ENCODE measurements at regions not wholly inside any gene's neighbourhood (a gene's known extent, or its start where the extent isn't known, plus 50 kb on each side); places are given as distances from the start of the nearest gene placed in this dataset.

DNA sequence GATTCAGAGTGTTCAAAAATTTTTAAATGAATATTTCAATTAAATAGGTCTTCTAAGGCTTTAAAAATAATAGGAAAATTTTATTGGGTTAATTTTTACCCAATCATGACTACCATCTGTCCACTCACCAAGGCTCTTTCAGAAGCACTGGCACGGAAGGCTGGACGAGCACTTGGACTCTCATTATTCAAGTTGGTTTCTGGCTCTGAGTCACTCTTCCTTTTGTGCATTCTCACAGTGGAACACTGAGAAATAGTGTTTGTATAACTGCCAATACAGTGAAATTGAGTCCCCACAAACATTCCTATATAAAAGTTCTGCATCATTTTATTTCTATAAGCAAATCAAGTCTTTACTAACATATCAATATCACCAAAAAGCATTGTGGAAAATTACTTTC lies 1149.0 kb downstream of the EFNA5 start:
- ATAC-seq (ENCODE audit: insufficient read depth, low FRiP score) (no peak), DNase-seq (peak in 1 of 3 donors; percentile 5)
- no peaks in the 10 kb centered on the region for H3K27me3 ChIP-seq (ENCODE audit: control insufficient read depth in 3 of 3, insufficient read depth in 3 of 3, low read length in 2 of 3)
- 40 to 68% methylated on average over 2 of the region's 2 CpGs for WGBS, 2 donors
- no peaks in the 10 kb centered on the region for H3K36me3 ChIP-seq (ENCODE audit: control insufficient read depth in 4 of 4, insufficient read depth in 4 of 4, low read length in 4 of 4)
- H3K27ac ChIP-seq (ENCODE audit: low read depth in 1 of 2, low read length in 1 of 2), result no peak overlapping the region
- peaks cover 0 to 5% (median 0%) of the 10 kb centered on the region in 5 donors for H3K4me1 ChIP-seq (ENCODE audit: control insufficient read depth in 5 of 5, insufficient read depth in 5 of 5, low read length in 5 of 5)
- H3K4me3 ChIP-seq, result no peak overlapping the region
- TF ChIP-seq, protein P1, sequence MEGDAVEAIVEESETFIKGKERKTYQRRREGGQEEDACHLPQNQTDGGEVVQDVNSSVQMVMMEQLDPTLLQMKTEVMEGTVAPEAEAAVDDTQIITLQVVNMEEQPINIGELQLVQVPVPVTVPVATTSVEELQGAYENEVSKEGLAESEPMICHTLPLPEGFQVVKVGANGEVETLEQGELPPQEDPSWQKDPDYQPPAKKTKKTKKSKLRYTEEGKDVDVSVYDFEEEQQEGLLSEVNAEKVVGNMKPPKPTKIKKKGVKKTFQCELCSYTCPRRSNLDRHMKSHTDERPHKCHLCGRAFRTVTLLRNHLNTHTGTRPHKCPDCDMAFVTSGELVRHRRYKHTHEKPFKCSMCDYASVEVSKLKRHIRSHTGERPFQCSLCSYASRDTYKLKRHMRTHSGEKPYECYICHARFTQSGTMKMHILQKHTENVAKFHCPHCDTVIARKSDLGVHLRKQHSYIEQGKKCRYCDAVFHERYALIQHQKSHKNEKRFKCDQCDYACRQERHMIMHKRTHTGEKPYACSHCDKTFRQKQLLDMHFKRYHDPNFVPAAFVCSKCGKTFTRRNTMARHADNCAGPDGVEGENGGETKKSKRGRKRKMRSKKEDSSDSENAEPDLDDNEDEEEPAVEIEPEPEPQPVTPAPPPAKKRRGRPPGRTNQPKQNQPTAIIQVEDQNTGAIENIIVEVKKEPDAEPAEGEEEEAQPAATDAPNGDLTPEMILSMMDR (IDR thresholded peaks at IDR 0.05; ENCODE audit: control extremely low read depth, extremely low read depth), result no peak
- peaks cover 0 to 4% (median 0%) of the 10 kb centered on the region in 4 donors for H3K9me3 ChIP-seq (ENCODE audit: control insufficient read depth in 4 of 4, insufficient read depth in 3 of 4, low read length in 3 of 4)
- H3K9ac ChIP-seq (ENCODE audit: insufficient read depth in 1 of 2, low read length in 2 of 2), result no peak overlapping the region

DNA sequence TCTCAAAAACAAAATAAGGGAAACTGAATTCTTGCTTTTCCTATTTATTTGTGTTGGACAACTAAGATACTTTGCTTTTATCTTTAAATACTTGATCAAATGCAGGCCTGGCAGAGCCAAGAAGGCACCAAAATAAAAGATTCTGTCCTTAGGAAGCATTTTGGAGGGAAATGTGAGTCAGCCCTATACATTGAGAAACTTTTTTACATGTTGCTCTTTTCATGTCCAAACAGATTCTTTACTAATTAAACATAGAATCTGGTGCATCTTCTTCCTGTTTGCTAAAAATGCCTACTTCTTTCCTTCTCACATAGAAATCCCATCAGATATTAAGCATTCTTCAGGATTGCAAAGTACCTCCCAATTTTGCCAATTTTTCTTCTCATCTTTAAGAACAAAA lies 1160.4 kb downstream of the EFNA5 start:
- TF ChIP-seq, protein P1 (IDR thresholded peaks at IDR 0.05; ENCODE audit: control extremely low read depth, extremely low read depth), result no peak
- no peaks in the 10 kb centered on the region for H3K4me1 ChIP-seq (ENCODE audit: control insufficient read depth in 5 of 5, insufficient read depth in 5 of 5, low read length in 5 of 5)

DNA sequence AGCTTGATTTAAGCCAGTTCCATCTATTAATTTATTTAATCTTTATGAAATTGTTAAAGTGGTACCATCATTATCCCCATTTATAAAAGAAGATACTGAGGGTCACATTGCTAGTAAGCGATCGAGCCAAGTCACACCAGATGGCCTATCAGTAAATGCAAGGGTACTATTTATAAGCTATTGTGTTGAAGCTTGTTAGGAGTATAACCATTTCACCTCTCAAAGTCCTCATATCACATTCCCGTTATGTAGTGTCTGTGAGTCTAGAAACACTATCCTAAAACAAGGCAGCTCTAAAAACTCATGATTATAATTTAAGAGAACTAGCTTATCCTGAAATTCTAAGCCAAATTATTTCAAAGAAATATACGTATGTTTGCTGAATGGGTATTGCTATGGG lies 1161.8 kb downstream of the EFNA5 start:
- DNase-seq (no peak), ATAC-seq (ENCODE audit: insufficient read depth, low FRiP score) (no peak)
- TF ChIP-seq, protein P1 (IDR thresholded peaks at IDR 0.05; ENCODE audit: control extremely low read depth, extremely low read depth), result no peak
- Histone ChIP-seq H3K36me3 (ENCODE audit: control insufficient read depth in 4 of 4, insufficient read depth in 4 of 4, low read length in 4 of 4) (no peaks in the 10 kb centered on the region), H3K27ac (ENCODE audit: low read depth in 1 of 2, low read length in 1 of 2) (no peak overlapping the region), H3K4me1 (ENCODE audit: control insufficient read depth in 5 of 5, insufficient read depth in 5 of 5, low read length in 5 of 5) (no peaks in the 10 kb centered on the region), H3K9me3 (ENCODE audit: control insufficient read depth in 4 of 4, insufficient read depth in 3 of 4, low read length in 3 of 4) (no peaks in the 10 kb centered on the region), H3K9ac (ENCODE audit: insufficient read depth in 1 of 2, low read length in 2 of 2) (no peak overlapping the region), H3K4me3 (no peak overlapping the region), H3K27me3 (ENCODE audit: control insufficient read depth in 3 of 3, insufficient read depth in 3 of 3, low read length in 2 of 3) (no peaks in the 10 kb centered on the region)
- WGBS, 2 donors, result 92 to 94% methylated on average over 4 of the region's 4 CpGs

More for the DNA sequence above, 1160.4 kb downstream of the EFNA5 start:
- Histone ChIP-seq H3K27me3 (ENCODE audit: control insufficient read depth in 3 of 3, insufficient read depth in 3 of 3, low read length in 2 of 3) (no peaks in the 10 kb centered on the region), H3K9ac (ENCODE audit: insufficient read depth in 1 of 2, low read length in 2 of 2) (no peak overlapping the region), H3K9me3 (ENCODE audit: control insufficient read depth in 4 of 4, insufficient read depth in 3 of 4, low read length in 3 of 4) (no peaks in the 10 kb centered on the region), H3K36me3 (ENCODE audit: control insufficient read depth in 4 of 4, insufficient read depth in 4 of 4, low read length in 4 of 4) (no peaks in the 10 kb centered on the region), H3K4me3 (no peak overlapping the region), H3K27ac (ENCODE audit: low read depth in 1 of 2, low read length in 1 of 2) (no peak overlapping the region)
- DNase-seq (no peak), ATAC-seq (ENCODE audit: insufficient read depth, low FRiP score) (no peak)

DNA sequence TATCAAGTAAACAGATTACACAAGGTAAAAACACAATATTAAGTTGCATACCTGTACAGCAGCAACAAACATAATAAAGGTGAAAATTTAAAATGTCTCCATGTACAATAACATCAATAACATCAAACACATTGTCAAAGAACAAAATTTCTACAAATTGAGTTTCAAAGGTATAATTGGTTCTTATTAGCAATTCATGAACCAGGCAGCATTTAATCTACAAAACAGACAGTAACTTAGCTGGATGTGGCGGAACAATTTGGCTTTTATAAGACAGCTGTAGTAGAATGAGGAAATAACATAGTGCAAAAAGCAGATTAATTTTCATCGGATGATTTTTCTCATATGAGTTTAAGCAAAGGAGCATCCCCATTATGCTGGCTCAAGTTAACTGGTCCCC lies 1176.8 kb downstream of the EFNA5 start:
- ATAC-seq (ENCODE audit: insufficient read depth, low FRiP score) (no peak), DNase-seq (no peak)
- Histone ChIP-seq H3K27me3 (ENCODE audit: control insufficient read depth in 3 of 3, insufficient read depth in 3 of 3, low read length in 2 of 3) (no peaks in the 10 kb centered on the region), H3K4me3 (no peak overlapping the region), H3K36me3 (ENCODE audit: control insufficient read depth in 4 of 4, insufficient read depth in 4 of 4, low read length in 4 of 4) (no peaks in the 10 kb centered on the region), H3K27ac (ENCODE audit: low read depth in 1 of 2, low read length in 1 of 2) (no peak overlapping the region), H3K4me1 (ENCODE audit: control insufficient read depth in 5 of 5, insufficient read depth in 5 of 5, low read length in 5 of 5) (no peaks in the 10 kb centered on the region), H3K9ac (ENCODE audit: insufficient read depth in 1 of 2, low read length in 2 of 2) (no peak overlapping the region), H3K9me3 (ENCODE audit: control insufficient read depth in 4 of 4, insufficient read depth in 3 of 4, low read length in 3 of 4) (peaks cover 0 to 3% (median 0%) of the 10 kb centered on the region in 4 donors)
- TF ChIP-seq, protein P1 (IDR thresholded peaks at IDR 0.05; ENCODE audit: control extremely low read depth, extremely low read depth), result no peak
- WGBS, 2 donors, result 93 to 96% methylated on average over 2 of the region's 2 CpGs
